ENCODE measurements at regions not wholly inside any gene's neighbourhood (a gene's known extent, or its start where the extent isn't known, plus 50 kb on each side); places are given as distances from the start of the nearest gene placed in this dataset.

GRCh38 chr1:25088946-25089345 is 143.4 kb downstream of the SYF2 start:
- Histone ChIP-seq H3K27ac (ENCODE audit: low read length) (no peak overlapping the region), H3K9ac (ENCODE audit: low read length) (no peak overlapping the region), H3K9me3 (ENCODE audit: low read length) (no peaks in the 10 kb centered on the region), H3K9me2 (ENCODE audit: insufficient read depth, low read length) (no peaks in the 10 kb centered on the region), H3K27me3 (ENCODE audit: insufficient read depth, low read depth, low read length) (no peaks in the 10 kb centered on the region), H3K4me2 (ENCODE audit: low read length) (no peak overlapping the region), H3K79me2 (replicated peaks; ENCODE audit: insufficient read depth, low read length) (no peaks in the 10 kb centered on the region), H3K36me3 (ENCODE audit: insufficient read depth, low read length) (no peaks in the 10 kb centered on the region), H3F3A (ENCODE audit: insufficient read depth, low read length, poor library complexity, severe bottlenecking) (no peaks in the 10 kb centered on the region), H2AFZ (ENCODE audit: low read depth, low read length) (no peak overlapping the region), H4K20me1 (ENCODE audit: insufficient read depth) (no peaks in the 10 kb centered on the region), H3K4me3 (ENCODE audit: low read length) (no peak overlapping the region)
- TF ChIP-seq REST (IDR thresholded peaks at IDR 0.05; ENCODE audit: borderline replicate concordance) (no peak), CTCF (IDR thresholded peaks at IDR 0.05; ENCODE audit: poor library complexity, severe bottlenecking) (no peak), RAD21 (conservative IDR thresholded peaks at IDR 0.05) (no peak), POLR2AphosphoS5 (IDR thresholded peaks at IDR 0.05) (no peak), TAF1 (IDR thresholded peaks at IDR 0.05; ENCODE audit: low read depth) (no peak), SMC3 (conservative IDR thresholded peaks at IDR 0.05; ENCODE audit: poor library complexity) (no peak), MXI1 (conservative IDR thresholded peaks at IDR 0.05; ENCODE audit: poor library complexity, severe bottlenecking) (no peak), EZH2 (IDR thresholded peaks at IDR 0.05; ENCODE audit: borderline replicate concordance, insufficient read depth, low read length, poor library complexity, severe bottlenecking) (no peak), EP300 (conservative IDR thresholded peaks at IDR 0.05; ENCODE audit: poor library complexity, severe bottlenecking) (no peak)

GRCh38 chr1:25088180-25088701 is 144.1 kb downstream of the SYF2 start:
- Histone ChIP-seq H3K4me3 (ENCODE audit: low read length) (no peak overlapping the region), H3K9me3 (ENCODE audit: low read length) (no peaks in the 10 kb centered on the region), H3K27me3 (ENCODE audit: insufficient read depth, low read depth, low read length) (no peaks in the 10 kb centered on the region), H2AFZ (ENCODE audit: low read depth, low read length) (no peak overlapping the region), H4K20me1 (ENCODE audit: insufficient read depth) (no peaks in the 10 kb centered on the region), H3K9me2 (ENCODE audit: insufficient read depth, low read length) (no peaks in the 10 kb centered on the region), H3K9ac (ENCODE audit: low read length) (no peak overlapping the region), H3F3A (ENCODE audit: insufficient read depth, low read length, poor library complexity, severe bottlenecking) (no peaks in the 10 kb centered on the region), H3K4me2 (ENCODE audit: low read length) (no peak overlapping the region), H3K36me3 (ENCODE audit: insufficient read depth, low read length) (no peaks in the 10 kb centered on the region), H3K27ac (ENCODE audit: low read length) (no peak overlapping the region), H3K79me2 (replicated peaks; ENCODE audit: insufficient read depth, low read length) (no peaks in the 10 kb centered on the region)
- TF ChIP-seq REST (IDR thresholded peaks at IDR 0.05; ENCODE audit: borderline replicate concordance): no peak
- TF ChIP-seq POLR2AphosphoS5 (IDR thresholded peaks at IDR 0.05): no peak
- no peak for TF ChIP-seq CTCF (IDR thresholded peaks at IDR 0.05; ENCODE audit: poor library complexity, severe bottlenecking)
- TF ChIP-seq TAF1 (IDR thresholded peaks at IDR 0.05; ENCODE audit: low read depth): no peak
- TF ChIP-seq RAD21 (conservative IDR thresholded peaks at IDR 0.05): no peak
- no peak for TF ChIP-seq EZH2 (IDR thresholded peaks at IDR 0.05; ENCODE audit: borderline replicate concordance, insufficient read depth, low read length, poor library complexity, severe bottlenecking)
- no peak for TF ChIP-seq SMC3 (conservative IDR thresholded peaks at IDR 0.05; ENCODE audit: poor library complexity)
- TF ChIP-seq EP300 (conservative IDR thresholded peaks at IDR 0.05; ENCODE audit: poor library complexity, severe bottlenecking): no peak
- TF ChIP-seq MXI1 (conservative IDR thresholded peaks at IDR 0.05; ENCODE audit: poor library complexity, severe bottlenecking): no peak
